ENCODE measurements at regions not wholly inside any gene's neighbourhood (a gene's known extent, or its start where the extent isn't known, plus 50 kb on each side); places are given as distances from the start of the nearest gene placed in this dataset.

GRCh38 chr11:31895926-31896325 lies 84.8 kb upstream of the PAX6 start:
- DNase-seq: no peak

DNA sequence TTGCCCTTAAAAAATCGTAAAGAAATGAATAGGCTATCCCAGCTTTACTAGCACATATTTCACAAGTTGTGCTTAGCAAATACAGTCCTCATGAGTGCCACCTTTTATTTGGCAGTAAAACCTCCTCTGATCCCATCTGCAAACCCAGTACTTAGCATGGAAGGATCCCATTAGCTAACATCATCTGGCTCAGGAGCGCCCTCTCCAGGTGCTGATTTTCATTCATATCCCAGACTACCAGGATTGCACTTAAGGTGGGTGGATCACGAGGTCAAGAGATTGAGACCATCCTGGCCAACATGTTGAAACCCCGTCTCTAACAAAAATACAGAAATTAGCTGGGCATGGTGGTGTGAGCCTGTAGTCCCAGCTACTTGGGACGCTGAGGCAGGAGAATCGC lies 76.1 kb upstream of the PAX6 start:
- DNase-seq: peak; percentile 10

DNA sequence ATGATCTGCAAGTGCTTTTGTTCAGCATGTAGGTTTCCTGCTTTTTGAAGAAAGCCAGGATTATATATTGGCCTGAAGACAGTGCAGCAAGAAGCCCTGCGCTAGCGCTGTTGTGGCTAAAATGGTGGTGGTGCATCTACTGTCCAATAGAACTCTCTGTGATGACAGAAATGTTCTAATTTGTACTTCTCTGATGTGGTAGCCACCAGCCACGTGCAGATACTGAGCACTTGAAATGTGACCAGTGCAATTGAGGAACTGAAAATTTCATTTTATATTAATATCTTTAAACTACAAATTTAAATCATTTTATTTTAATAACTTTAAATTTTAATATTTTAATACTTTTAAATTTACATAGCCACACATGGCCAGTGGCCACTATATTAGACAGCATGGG lies 73.0 kb upstream of the PAX6 start:
- no peak for DNase-seq

DNA sequence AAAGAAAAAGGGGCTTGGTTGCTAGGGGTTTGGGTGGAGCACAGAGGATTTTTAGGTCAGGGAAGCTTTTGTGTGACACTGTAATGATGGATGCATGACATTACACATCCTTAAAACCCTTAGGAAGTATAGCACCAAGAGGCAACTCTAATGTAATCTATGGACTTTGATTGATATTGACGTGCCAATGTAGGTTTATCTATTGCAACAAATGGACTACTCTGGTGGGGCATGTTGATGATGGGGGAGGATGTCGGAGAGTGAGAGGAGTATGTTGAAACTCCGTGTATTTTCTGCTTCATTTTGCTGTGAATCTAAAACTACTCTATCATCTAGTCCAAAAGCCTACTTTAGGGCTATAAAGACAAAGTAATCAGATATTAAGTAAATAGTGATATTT lies 72.3 kb upstream of the PAX6 start:
- no peak for DNase-seq

GRCh38 chr11:31882951-31883392 lies 71.8 kb upstream of the PAX6 start:
- no peak for DNase-seq

- DNase-seq: no peak
These were observed 70.7 kb upstream of the PAX6 start for GRCh38 chr11:31881825-31882224.

DNA sequence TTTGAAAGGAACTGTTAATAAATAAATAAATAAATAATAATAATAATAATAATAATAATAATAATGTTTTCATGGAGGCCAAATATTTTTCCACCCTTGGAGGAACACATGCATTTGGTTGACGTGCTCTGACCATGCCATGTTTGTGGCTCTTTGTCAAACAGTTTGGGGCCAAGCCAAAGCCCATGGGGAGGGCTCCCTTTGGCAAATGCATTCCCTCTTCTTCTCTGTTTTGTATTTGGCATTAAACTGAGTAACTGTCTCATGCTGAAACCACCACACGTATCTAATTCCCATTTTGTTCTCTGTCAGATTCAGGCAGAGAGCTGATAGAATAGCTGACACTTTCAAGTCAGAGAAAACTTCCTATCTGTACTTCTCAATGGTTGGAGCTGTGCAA lies 68.6 kb upstream of the PAX6 start:
- no peak for DNase-seq

DNA sequence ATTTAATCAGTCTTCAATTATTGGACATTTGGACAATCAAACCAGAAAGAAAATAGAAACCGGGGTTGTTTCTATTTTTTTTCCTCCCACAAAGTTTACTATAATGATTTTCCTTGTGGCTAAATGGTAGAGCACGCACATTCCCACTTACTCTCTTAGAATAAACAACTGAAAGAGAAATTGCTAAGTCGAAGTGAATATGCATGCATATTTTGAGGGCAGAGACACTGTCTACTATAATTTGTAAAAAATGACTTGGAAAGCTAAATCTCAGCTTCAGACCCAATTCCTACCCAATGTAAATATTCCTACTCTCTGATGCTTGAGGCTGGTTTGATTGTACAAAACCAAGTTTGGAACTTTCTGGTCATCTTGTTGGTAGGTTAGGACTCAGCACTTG lies 66.7 kb upstream of the PAX6 start:
- DNase-seq: no peak

- DNase-seq: no peak
These were observed 66.0 kb upstream of the PAX6 start for GRCh38 chr11:31877083-31877482.

DNA sequence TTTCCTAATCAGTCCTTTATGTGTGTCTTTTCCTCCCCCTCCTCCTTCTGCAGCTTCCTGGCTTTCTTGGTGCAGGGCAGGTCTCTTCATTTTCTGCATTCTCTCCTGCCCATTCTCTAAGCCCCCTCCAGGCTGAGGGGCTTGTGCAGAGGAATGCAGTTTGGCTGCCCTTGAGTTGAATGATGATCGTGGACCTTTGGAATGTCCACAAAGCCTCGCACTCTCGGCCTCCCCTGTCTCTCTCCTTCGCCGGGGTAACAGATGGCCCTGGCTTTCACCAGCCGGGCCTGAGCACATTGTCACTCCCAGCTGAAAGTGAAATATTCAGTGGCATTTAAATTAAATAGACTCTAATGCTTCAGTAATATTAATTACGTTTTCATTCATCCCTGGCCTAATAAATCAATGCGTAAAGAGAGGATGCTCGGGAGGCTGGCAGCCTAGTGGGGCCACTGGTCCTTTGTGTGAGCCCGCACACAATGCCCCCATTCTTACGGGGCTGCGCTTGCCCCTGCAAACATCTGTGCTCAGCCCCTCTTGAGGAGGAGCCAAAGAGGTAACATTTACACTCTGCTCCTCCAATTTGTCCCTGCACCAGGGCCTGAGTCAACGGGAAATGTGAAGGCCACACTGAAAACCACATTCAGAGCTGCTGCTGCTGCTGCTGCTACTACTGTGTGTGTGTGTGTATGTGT lies 64.9 kb upstream of the PAX6 start:
- no peak for DNase-seq

DNA sequence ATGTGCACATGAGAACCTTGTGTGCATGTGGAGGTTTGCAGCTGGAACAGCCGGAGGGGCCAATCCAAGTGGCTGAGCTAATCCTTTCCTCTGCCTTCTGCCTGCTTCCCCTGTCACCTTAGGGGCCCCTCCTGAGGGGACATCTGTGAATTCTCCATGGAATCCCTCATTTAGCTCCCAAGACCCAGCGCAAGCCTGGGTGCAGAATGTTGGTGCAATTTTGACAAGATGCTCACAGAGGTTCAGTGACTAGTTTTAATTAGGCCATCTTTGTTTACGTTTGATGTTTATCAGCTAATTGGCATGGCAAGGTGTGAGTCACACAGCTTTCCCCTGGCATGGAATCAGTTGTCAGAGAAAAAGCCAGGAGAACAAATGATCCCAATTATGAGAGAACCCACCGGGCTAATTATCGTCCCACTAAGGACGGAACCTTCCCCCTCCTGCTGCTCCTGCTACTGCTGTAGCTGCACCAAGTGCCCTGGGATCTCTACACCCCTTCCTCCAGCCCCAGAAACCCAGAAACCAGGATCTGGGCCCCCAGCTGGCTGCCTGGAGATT lies 63.6 kb upstream of the PAX6 start:
- no peak for DNase-seq

DNA sequence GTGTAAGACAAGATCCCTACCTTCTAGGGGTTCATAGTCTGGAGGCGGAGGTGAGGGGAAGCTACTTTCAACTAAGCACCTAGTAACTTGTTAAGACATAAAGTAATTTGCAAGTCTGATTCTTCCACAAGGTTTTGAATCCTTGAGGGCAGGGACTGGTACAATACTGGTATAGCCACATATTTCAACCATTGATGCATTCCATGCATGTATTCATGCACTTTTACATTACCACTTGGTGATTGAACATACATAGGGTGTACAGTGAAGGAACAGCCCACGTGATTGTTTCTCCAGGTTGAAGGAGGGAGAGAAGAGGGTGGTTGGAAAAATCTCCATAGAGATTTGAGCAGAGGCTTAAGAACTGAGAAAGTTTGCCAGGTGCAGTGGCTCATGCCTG lies 62.0 kb upstream of the PAX6 start:
- DNase-seq: no peak

DNA sequence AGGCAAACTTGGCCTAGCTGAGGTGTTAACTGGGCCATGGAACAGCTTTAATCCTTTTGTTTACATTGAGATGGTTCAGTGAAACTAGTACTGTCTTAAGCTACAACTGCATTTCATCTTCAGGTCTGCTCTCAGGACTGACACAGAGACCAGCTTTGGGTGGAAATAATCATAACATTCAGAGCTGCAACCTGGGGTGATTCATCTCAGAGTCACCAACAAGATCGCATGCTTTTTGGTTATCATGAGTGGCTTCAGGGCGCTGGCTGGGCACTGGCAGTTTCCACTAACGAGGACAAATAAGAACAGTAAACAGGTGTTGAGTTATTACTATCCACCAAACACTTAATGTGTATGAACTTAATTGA lies 60.9 kb upstream of the PAX6 start:
- no peak for DNase-seq

DNA sequence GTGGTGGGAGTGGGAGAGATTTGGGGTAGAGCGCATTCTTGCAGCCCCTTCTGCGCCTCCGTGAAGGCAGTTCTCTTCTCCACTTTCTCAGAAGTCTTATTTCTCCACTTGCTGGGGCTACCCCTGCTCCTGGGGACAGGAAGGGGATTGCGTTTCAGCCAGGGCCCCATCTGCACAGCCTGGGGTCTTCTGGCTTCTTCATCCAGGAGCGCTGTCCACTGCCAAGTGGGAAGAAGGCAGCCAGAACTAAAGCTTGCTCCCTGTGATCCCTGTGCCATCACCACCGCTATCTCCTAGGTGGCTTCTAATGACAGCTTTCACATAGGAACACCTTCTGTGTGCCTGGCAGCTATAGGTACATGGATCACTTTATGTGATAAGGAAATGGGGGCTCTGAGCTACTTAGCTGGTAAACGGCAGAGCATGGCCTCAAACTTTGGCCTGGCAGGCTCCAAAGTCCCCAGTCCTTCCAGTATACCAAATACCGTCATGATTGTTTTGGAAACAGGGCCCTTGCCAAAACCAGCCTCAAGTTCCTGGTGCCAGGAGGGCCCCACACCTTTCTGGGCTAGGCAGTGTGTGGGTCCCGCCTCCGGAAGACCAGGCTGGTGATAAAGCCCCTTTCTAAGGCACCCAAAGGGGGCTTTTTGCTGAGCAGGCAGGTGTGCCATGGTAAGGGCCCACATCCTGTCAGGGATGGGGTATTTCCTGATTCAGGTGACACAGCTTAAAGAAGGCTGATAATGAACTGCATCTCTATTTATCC lies 60.4 kb upstream of the PAX6 start:
- no peak for DNase-seq

- peak; percentile 61 for DNase-seq
These were observed 59.6 kb upstream of the PAX6 start for GRCh38 chr11:31870609-31871309.

GRCh38 chr11:31869986-31870385 lies 58.9 kb upstream of the PAX6 start:
- no peak for DNase-seq

DNA sequence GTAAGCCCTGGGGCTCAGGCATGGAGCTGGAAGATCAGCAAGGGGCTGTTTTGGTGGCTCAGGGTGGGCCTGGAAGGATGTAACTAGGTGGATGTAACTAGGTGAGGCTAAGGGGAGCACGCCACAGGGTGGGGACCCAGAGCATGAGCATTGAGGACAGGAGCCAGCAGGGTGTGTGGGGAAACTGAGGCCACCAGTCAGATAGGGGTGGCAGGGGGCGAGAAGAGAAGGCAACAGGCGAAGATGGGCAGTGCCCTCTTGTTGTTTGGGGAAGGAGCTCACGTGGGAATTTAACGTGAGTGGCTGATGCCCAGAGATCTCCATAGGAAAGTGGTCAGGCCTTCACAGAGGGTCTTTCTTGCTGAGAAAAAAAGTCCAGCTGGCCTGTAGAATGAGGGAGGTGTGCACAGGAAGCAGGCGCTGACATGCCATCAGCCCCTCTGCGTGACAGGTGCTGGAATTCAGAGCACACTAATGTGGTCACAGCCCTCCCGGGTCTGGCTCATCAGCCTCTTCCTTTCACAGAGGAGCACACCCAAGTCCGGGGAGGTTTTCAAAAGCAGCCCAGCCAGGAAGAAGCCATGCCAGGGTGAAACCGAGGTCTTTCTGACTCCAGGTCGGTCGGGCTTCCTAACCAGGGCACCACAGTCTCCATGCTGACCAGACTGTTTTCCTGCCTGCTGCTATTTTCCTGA lies 54.6 kb upstream of the PAX6 start:
- no peak for DNase-seq

GRCh38 chr11:31863170-31863832 lies 52.2 kb upstream of the PAX6 start:
- DNase-seq: no peak

GRCh38 chr11:31861011-31861410 lies 49.9 kb upstream of the PAX6 start:
- DNase-seq: no peak
